CD4-positive, alpha-beta T cell treated with Interleukin-4 for 1 hour (primary cell): ENCODE measurements at regions not wholly inside any gene's neighbourhood (a gene's known extent, or its start where the extent isn't known, plus 50 kb on each side); places are given as distances from the start of the nearest gene placed in this dataset.

Experiments
- DNase-seq, 2 donors: peaks; one replicate each; pipeline ENCODE4 v3.0.0-alpha.2; 2020 to 2022

- DNase-seq, result no peak
Measured at GRCh38 chr12:98224584-98225221, 290.7 kb upstream of the TMPO start.

GRCh38 chr12:98227162-98227561 is 288.2 kb upstream of the TMPO start:
- no peak for DNase-seq

- no peak for DNase-seq
Measured at GRCh38 chr12:98228683-98229539, 286.5 kb upstream of the TMPO start.

GRCh38 chr12:98229540-98229924 is 285.9 kb upstream of the TMPO start:
- DNase-seq, result no peak

GRCh38 chr12:98232753-98233390 is 282.5 kb upstream of the TMPO start:
- DNase-seq, result no peak

GRCh38 chr12:98235301-98235700 is 280.1 kb upstream of the TMPO start:
- DNase-seq, result no peak

- no peak for DNase-seq
Measured at GRCh38 chr12:98238515-98239130, 276.8 kb upstream of the TMPO start.

- DNase-seq, result no peak
Measured at GRCh38 chr12:98243190-98243589, 272.2 kb upstream of the TMPO start.

- no peak for DNase-seq
Measured at GRCh38 chr12:98244136-98244535, 271.3 kb upstream of the TMPO start.

GRCh38 chr12:98253207-98254037 is 262.0 kb upstream of the TMPO start:
- no peak for DNase-seq

- no peak for DNase-seq
Measured at GRCh38 chr12:98256830-98257229, 258.6 kb upstream of the TMPO start.

GRCh38 chr12:98259693-98260092 is 255.7 kb upstream of the TMPO start:
- DNase-seq, result no peak

GRCh38 chr12:98260276-98260675 is 255.1 kb upstream of the TMPO start:
- no peak for DNase-seq

- no peak for DNase-seq
Measured at GRCh38 chr12:98262902-98263301, 252.5 kb upstream of the TMPO start.

GRCh38 chr12:98274430-98275130 is 240.8 kb upstream of the TMPO start:
- DNase-seq, result no peak

GRCh38 chr12:98275131-98275475 is 240.3 kb upstream of the TMPO start:
- no peak for DNase-seq

GRCh38 chr12:98280152-98280551 is 235.2 kb upstream of the TMPO start:
- DNase-seq, result no peak

GRCh38 chr12:98280621-98281020 is 234.8 kb upstream of the TMPO start:
- DNase-seq, result no peak

GRCh38 chr12:98291828-98292227 is 223.6 kb upstream of the TMPO start:
- no peak for DNase-seq

- no peak for DNase-seq
Measured at GRCh38 chr12:98294051-98294805, 221.2 kb upstream of the TMPO start.

GRCh38 chr12:98295681-98296080 is 219.7 kb upstream of the TMPO start:
- no peak for DNase-seq
